HCT116 (cell line): ENCODE measurements at regions not wholly inside any gene's neighbourhood (a gene's known extent, or its start where the extent isn't known, plus 50 kb on each side); places are given as distances from the start of the nearest gene placed in this dataset.

ENCODE experiments used
- EZH2 ChIP-seq: fragments of 200-600 bp; sonication (generic); IDR thresholded peaks from 2 replicates; pipeline ENCODE4 v1.6.1; 2017; ENCODE audit warnings: antibody characterized with exemption, mixed run types
- TF ChIP-seq, protein P1 (sequence below), 3 experiments: fragments of 200-600 bp in 1 of 3; sonication (generic) in 1 of 3; IDR thresholded peaks in 2 of 3; conservative IDR thresholded peaks in 1 of 3; 2 replicates each; pipeline ENCODE4 v1.5.1; 2012 to 2017; ENCODE audit warnings: low read depth in 2 of 3, low read length in 2 of 3, antibody characterized with exemption in 1 of 3, borderline replicate concordance in 1 of 3, control low read depth in 1 of 3, mild to moderate bottlenecking in 1 of 3, mixed read lengths in 1 of 3, mixed run types in 1 of 3, moderate library complexity in 1 of 3; ENCODE audit not compliant: insufficient read depth in 1 of 3
- TF ChIP-seq, protein P2 (sequence below): IDR thresholded peaks from 2 replicates; pipeline ENCODE4 v1.6.1; 2012; ENCODE audit warnings: low read depth
- TF ChIP-seq, protein P3 (sequence below): IDR thresholded peaks from 2 replicates; pipeline ENCODE4 v1.6.1; 2012

DNA sequence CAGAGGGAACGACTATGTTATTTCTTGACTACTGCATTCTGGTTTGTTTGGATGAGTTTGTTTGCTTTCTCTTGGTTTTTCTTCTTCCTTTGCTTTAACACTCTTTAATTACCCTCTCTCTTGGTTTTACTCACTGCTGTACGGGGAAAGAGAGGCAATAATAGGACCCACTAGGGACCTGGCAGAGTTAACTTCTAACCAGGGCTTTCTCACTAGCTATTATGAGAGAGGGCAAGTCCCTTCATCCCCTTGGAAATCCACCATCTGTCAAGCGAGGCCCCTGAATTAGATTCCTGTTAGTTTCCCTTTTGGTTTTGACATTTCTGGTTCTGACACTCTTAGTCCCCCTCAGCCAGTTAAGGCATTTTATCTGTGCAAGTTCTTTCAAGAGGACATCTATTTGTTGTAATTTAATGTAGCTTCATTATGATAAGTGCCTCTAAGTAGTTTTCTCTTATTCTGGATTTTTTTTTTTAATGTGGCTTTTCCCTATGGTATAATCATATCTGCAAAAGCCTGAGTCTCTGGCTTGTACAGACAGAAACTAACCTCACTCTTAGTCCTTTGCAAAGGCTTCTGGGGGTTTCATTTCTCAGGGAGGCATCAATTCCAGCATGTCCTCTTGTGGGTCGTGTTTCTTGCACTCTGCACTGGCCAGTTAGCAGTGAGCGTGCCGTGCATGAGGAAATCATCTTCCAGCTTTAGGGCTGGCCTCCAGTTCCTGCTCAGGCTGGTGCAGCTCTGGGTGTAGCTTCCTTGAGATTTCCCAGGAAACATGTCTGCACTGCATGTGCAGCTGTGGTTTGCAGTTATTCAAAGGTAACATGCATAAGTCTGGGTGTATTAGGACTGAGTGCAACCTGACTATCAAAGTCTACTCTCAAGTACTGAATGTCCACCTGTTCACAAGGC, 221.3 kb downstream of the STIM2 start:
- TF ChIP-seq, protein P1, sequence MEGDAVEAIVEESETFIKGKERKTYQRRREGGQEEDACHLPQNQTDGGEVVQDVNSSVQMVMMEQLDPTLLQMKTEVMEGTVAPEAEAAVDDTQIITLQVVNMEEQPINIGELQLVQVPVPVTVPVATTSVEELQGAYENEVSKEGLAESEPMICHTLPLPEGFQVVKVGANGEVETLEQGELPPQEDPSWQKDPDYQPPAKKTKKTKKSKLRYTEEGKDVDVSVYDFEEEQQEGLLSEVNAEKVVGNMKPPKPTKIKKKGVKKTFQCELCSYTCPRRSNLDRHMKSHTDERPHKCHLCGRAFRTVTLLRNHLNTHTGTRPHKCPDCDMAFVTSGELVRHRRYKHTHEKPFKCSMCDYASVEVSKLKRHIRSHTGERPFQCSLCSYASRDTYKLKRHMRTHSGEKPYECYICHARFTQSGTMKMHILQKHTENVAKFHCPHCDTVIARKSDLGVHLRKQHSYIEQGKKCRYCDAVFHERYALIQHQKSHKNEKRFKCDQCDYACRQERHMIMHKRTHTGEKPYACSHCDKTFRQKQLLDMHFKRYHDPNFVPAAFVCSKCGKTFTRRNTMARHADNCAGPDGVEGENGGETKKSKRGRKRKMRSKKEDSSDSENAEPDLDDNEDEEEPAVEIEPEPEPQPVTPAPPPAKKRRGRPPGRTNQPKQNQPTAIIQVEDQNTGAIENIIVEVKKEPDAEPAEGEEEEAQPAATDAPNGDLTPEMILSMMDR (IDR thresholded peaks at IDR 0.05 in 2 of 3, conservative IDR thresholded peaks at IDR 0.05 in 1 of 3; ENCODE audit: borderline replicate concordance in 1 of 3, insufficient read depth in 1 of 3, low read depth in 2 of 3, low read length in 2 of 3), result no peak
- TF ChIP-seq, protein P2, sequence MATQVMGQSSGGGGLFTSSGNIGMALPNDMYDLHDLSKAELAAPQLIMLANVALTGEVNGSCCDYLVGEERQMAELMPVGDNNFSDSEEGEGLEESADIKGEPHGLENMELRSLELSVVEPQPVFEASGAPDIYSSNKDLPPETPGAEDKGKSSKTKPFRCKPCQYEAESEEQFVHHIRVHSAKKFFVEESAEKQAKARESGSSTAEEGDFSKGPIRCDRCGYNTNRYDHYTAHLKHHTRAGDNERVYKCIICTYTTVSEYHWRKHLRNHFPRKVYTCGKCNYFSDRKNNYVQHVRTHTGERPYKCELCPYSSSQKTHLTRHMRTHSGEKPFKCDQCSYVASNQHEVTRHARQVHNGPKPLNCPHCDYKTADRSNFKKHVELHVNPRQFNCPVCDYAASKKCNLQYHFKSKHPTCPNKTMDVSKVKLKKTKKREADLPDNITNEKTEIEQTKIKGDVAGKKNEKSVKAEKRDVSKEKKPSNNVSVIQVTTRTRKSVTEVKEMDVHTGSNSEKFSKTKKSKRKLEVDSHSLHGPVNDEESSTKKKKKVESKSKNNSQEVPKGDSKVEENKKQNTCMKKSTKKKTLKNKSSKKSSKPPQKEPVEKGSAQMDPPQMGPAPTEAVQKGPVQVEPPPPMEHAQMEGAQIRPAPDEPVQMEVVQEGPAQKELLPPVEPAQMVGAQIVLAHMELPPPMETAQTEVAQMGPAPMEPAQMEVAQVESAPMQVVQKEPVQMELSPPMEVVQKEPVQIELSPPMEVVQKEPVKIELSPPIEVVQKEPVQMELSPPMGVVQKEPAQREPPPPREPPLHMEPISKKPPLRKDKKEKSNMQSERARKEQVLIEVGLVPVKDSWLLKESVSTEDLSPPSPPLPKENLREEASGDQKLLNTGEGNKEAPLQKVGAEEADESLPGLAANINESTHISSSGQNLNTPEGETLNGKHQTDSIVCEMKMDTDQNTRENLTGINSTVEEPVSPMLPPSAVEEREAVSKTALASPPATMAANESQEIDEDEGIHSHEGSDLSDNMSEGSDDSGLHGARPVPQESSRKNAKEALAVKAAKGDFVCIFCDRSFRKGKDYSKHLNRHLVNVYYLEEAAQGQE, result no peak
- TF ChIP-seq, protein P3, sequence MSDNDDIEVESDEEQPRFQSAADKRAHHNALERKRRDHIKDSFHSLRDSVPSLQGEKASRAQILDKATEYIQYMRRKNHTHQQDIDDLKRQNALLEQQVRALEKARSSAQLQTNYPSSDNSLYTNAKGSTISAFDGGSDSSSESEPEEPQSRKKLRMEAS, result no peak
- TF ChIP-seq EZH2, result no peak
